HEK293T (cell line): ENCODE measurements at regions not wholly inside any gene's neighbourhood (a gene's known extent, or its start where the extent isn't known, plus 50 kb on each side); places are given as distances from the start of the nearest gene placed in this dataset.

ENCODE experiments used
- ARNT ChIP-seq: fragments of 450-650 bp; IDR thresholded peaks from 2 replicates; pipeline ENCODE4 v1.6.1; 2017; ENCODE audit warnings: mild to moderate bottlenecking
- BHLHE40 ChIP-seq: fragments of 450-650 bp; IDR thresholded peaks from 2 replicates; pipeline ENCODE4 v1.6.1; 2016; ENCODE audit warnings: mild to moderate bottlenecking, moderate library complexity, borderline replicate concordance
- ELF4 ChIP-seq: fragments of 450-650 bp; IDR thresholded peaks from 2 replicates; pipeline ENCODE4 v1.6.1; 2017; ENCODE audit warnings: antibody characterized with exemption
- FOXA1 ChIP-seq: fragments of 450-650 bp; IDR thresholded peaks from 2 replicates; pipeline ENCODE4 v1.6.1; 2016; ENCODE audit warnings: mild to moderate bottlenecking
- FOXK2 ChIP-seq: fragments of 450-650 bp; IDR thresholded peaks from 2 replicates; pipeline ENCODE4 v1.6.1; 2016; ENCODE audit warnings: mild to moderate bottlenecking
- FOXM1 ChIP-seq: fragments of 450-650 bp; IDR thresholded peaks from 2 replicates; pipeline ENCODE4 v1.6.1; 2017; ENCODE audit warnings: mild to moderate bottlenecking, borderline replicate concordance
- HDGF ChIP-seq: fragments of 450-650 bp; IDR thresholded peaks from 2 replicates; pipeline ENCODE4 v1.6.1; 2017; ENCODE audit warnings: antibody characterized with exemption, borderline replicate concordance
- L3MBTL2 ChIP-seq: fragments of 450-650 bp; conservative IDR thresholded peaks from 2 replicates; pipeline ENCODE4 v1.6.1; 2016; ENCODE audit warnings: mild to moderate bottlenecking
- NFRKB ChIP-seq: fragments of 450-650 bp; IDR thresholded peaks from 2 replicates; pipeline ENCODE4 v1.6.1; 2016; ENCODE audit warnings: mild to moderate bottlenecking, moderate library complexity
- PKNOX1 ChIP-seq: fragments of 450-650 bp; IDR thresholded peaks from 2 replicates; pipeline ENCODE4 v1.6.1; 2016
- SP1 ChIP-seq: fragments of 450-650 bp; IDR thresholded peaks from 2 replicates; pipeline ENCODE4 v1.6.1; 2017
- SUZ12 ChIP-seq: fragments of 450-650 bp; IDR thresholded peaks from 2 replicates; pipeline ENCODE4 v1.6.1; 2016; ENCODE audit warnings: mild to moderate bottlenecking
- TARDBP ChIP-seq: fragments of 450-650 bp; IDR thresholded peaks from 2 replicates; pipeline ENCODE4 v1.6.1; 2016
- ZNF384 ChIP-seq: fragments of 450-650 bp; IDR thresholded peaks from 2 replicates; pipeline ENCODE4 v1.6.1; 2016

- no peak for TF ChIP-seq ARNT
- no peak for TF ChIP-seq SUZ12
- no peak for TF ChIP-seq FOXM1
- TF ChIP-seq NFRKB: no peak
- TF ChIP-seq SP1: no peak
- TF ChIP-seq BHLHE40: no peak
- no peak for TF ChIP-seq L3MBTL2
- no peak for TF ChIP-seq FOXA1
- TF ChIP-seq ZNF384: no peak
- TF ChIP-seq ELF4: no peak
- no peak for TF ChIP-seq FOXK2
- no peak for TF ChIP-seq TARDBP
- no peak for TF ChIP-seq HDGF
- no peak for TF ChIP-seq PKNOX1
Observed at GRCh38 chr18:69138088-69138487, 262.6 kb upstream of the DOK6 start.
